H1 (cell line): ENCODE measurements at regions not wholly inside any gene's neighbourhood (a gene's known extent, or its start where the extent isn't known, plus 50 kb on each side); places are given as distances from the start of the nearest gene placed in this dataset.

Experiments
- HDAC6 ChIP-seq: IDR thresholded peaks from one replicate; pipeline ENCODE4 v1.7.1; 2012; ENCODE audit warnings: low read depth, mild to moderate bottlenecking, inconsistent platforms, low read length, moderate library complexity
- KDM1A ChIP-seq: fragments of 200-600, 300-600 bp; sonication (generic); IDR thresholded peaks from 2 replicates; pipeline ENCODE4 v1.7.1; 2016; ENCODE audit warnings: mild to moderate bottlenecking, low read length, borderline replicate concordance
- KDM5A ChIP-seq: fragments of 200-600 bp; IDR thresholded peaks from 2 replicates; pipeline ENCODE4 v1.7.1; 2012; ENCODE audit warnings: mild to moderate bottlenecking, low read length, inconsistent platforms, mixed read lengths
- TAF1 ChIP-seq: IDR thresholded peaks from 2 replicates; pipeline ENCODE4 v1.6.1; 2011; ENCODE audit warnings: mild to moderate bottlenecking, low read depth, low read length

DNA sequence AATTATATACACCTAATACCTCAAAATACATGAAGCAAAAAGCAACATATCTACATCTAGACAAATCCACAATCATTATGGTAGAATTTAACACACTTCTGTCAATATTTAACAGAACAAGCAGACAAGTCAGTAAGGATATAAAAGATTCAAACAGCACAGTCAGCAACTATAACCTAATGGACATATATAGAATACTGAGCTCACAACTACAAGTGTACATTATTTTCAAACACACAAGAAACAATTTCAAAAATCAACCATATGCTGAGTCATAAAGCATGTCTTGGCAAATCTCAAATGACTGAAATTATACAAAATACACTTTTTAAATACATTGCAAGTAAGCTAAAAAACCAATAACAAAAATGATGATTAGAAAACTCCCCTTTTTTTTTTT, 178.0 kb downstream of the TOMM20 start (continued):
- TF ChIP-seq HDAC6 (no peak), KDM5A (no peak), KDM1A (no peak), TAF1 (no peak)
